ENCODE measurements at regions not wholly inside any gene's neighbourhood (a gene's known extent, or its start where the extent isn't known, plus 50 kb on each side); places are given as distances from the start of the nearest gene placed in this dataset.

DNA sequence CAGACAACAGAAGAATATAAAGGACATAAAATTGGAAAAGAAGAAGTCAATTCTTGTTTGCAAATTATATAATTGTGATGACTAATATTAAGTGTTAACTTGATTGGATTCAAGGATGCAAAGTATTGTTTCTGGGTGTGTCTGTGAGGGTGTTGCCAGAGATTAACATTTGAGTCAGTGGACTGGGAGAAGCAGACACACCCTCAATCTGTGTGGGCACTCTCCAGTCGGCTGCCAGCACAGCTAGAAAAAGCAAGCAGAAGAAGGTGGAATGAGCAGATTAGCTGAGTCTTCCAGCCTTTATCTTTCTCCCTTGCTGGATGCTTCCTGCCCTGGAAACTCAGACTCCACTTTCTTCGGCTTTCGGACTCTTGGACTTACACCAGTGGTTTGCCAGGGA is 51.7 kb downstream of the UBE2NL start:
- Histone ChIP-seq H3K27ac (no peak overlapping the region), H3K4me3 (no peak overlapping the region), H3K36me3 (no peaks in the 10 kb centered on the region), H3K9me3 (no peaks in the 10 kb centered on the region), H3K4me1 (no peaks in the 10 kb centered on the region), H3K27me3 (no peaks in the 10 kb centered on the region)
- no peak for ATAC-seq
- intact Hi-C loops (cut with DNase I): no loop called here
- TF ChIP-seq, protein P1, sequence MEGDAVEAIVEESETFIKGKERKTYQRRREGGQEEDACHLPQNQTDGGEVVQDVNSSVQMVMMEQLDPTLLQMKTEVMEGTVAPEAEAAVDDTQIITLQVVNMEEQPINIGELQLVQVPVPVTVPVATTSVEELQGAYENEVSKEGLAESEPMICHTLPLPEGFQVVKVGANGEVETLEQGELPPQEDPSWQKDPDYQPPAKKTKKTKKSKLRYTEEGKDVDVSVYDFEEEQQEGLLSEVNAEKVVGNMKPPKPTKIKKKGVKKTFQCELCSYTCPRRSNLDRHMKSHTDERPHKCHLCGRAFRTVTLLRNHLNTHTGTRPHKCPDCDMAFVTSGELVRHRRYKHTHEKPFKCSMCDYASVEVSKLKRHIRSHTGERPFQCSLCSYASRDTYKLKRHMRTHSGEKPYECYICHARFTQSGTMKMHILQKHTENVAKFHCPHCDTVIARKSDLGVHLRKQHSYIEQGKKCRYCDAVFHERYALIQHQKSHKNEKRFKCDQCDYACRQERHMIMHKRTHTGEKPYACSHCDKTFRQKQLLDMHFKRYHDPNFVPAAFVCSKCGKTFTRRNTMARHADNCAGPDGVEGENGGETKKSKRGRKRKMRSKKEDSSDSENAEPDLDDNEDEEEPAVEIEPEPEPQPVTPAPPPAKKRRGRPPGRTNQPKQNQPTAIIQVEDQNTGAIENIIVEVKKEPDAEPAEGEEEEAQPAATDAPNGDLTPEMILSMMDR (IDR thresholded peaks at IDR 0.05): no peak
- no peak for DNase-seq

DNA sequence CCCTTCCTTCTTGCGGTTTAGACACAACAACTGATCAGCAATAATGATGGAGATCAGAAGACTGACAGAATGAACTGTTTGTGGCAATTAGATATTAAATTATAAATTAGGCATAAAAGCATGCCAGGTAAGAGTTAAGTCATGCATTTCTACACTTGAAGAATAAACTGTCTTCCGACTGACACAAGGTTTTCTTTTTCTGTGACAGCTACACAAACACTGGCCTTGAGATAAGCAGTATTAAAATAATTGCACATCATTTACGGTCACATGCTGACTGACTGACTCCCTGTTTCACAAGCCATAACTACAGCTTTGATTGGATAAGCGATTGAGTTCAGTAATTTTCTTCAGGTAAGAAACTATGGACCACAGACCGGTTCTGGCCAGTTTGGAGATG is 56.2 kb downstream of the UBE2NL start:
- Histone ChIP-seq H3K27me3 (no peaks in the 10 kb centered on the region), H3K4me3 (no peak overlapping the region), H3K36me3 (no peaks in the 10 kb centered on the region), H3K4me1 (no peaks in the 10 kb centered on the region), H3K27ac (no peak overlapping the region), H3K9me3 (no peaks in the 10 kb centered on the region)
- no peak for ATAC-seq
- TF ChIP-seq, protein P1 (IDR thresholded peaks at IDR 0.05): no peak
- no peak for DNase-seq
- intact Hi-C loops (cut with DNase I): no loop called here

DNA sequence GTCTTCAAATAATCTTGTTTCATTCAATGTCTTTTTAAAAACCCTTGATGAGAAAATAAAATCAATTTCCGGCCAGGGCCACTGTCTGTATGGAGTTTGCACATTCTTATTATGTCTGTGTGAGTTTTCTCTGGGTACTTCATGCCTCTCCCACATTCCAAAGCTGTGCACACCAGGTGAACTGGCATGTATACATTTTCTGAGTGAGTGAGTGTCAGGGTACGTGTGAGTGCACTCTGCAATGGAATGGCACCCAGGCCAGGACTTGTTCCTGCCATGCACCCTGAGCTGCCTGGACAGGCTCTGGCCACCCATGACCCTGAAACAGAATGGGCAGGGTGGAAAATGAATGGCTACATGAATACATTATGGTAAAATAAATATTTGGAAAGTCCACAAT is 61.3 kb downstream of the UBE2NL start:
- Histone ChIP-seq H3K9me3 (no peaks in the 10 kb centered on the region), H3K4me1 (no peaks in the 10 kb centered on the region), H3K4me3 (no peak overlapping the region), H3K27ac (no peak overlapping the region), H3K27me3 (no peaks in the 10 kb centered on the region), H3K36me3 (no peaks in the 10 kb centered on the region)
- TF ChIP-seq, protein P1 (IDR thresholded peaks at IDR 0.05): no peak
- DNase-seq (no peak), ATAC-seq (no peak)
- intact Hi-C loops (cut with DNase I): no loop called here

DNA sequence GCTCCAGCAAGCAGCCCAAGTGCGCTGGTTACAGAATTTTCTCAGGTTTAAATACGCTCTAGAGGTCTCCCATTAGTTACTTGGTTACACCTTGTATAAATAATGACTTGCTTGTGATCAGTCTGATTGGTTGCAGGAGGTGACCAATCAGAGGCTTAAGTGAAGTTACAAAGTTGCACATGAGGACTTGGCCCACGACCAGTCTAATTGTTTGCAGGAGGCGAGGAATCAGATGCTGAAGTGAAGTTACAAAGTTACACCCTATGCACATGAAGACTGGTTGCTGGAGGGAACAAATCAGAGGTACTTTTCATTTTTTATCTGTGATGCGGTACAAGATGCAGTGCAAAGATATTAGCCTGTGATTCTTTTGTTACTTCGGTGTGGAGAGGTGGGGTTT is 80.7 kb downstream of the UBE2NL start:
- H3K4me3 ChIP-seq: no peak overlapping the region
- ATAC-seq: no peak
- no peak for DNase-seq
- no peaks in the 10 kb centered on the region for H3K9me3 ChIP-seq
- no peaks in the 10 kb centered on the region for H3K36me3 ChIP-seq
- no peaks in the 10 kb centered on the region for H3K4me1 ChIP-seq
- TF ChIP-seq, protein P1 (IDR thresholded peaks at IDR 0.05): no peak
- intact Hi-C loops (cut with DNase I): no loop called here
- no peak overlapping the region for H3K27ac ChIP-seq
- no peaks in the 10 kb centered on the region for H3K27me3 ChIP-seq

DNA sequence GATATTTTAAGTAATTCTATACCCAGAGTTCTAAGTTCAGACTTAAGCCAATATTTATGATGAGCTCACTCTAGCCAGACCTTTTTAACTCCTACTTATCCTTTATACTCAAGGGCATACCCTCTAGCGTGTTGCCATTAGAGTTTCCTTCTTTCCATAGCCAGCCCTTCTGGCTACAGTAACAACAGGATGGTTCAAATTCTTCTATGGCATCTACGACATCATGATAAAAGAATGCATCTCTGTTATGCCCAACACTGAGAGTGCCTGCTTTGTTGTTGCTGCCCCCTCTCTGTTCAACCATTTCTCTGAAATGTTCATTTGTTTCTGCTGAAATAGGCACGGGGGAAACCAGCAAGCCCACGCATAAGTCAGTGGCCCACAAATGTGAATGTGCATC is 104.5 kb downstream of the UBE2NL start:
- no peak for ATAC-seq

DNA sequence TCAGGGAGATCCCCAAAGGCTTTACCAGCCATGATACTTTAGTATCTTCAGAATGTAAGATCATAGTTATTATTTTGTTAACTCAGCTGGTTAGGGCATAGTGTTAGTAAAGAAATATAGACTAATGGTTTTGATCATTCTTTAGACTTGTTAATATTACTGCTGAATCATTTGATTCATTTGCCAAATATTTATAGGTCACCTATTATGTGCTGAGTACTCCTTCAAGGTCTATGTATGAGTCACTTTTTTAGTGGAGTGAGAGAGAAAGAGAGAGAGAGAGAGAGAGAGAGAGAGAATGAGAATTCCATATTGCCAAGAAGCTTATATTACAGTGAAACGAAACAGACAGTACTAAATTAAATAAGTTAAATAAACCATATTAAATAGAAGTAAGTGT is 110.3 kb downstream of the UBE2NL start:
- Histone ChIP-seq H3K4me1 (no peaks in the 10 kb centered on the region), H3K27me3 (no peaks in the 10 kb centered on the region), H3K27ac (no peak overlapping the region), H3K36me3 (no peaks in the 10 kb centered on the region), H3K4me3 (no peak overlapping the region), H3K9me3 (no peaks in the 10 kb centered on the region)
- no peak for DNase-seq
- intact Hi-C loops (cut with DNase I): no loop called here
- TF ChIP-seq, protein P1 (IDR thresholded peaks at IDR 0.05): no peak
- no peak for ATAC-seq

More for the DNA sequence above, 104.5 kb downstream of the UBE2NL start:
- DNase-seq: no peak
- Histone ChIP-seq H3K27ac (no peak overlapping the region), H3K36me3 (no peaks in the 10 kb centered on the region), H3K9me3 (no peaks in the 10 kb centered on the region), H3K27me3 (no peaks in the 10 kb centered on the region), H3K4me3 (no peak overlapping the region), H3K4me1 (no peaks in the 10 kb centered on the region)
- intact Hi-C loops (cut with DNase I): no loop called here
- TF ChIP-seq, protein P1 (IDR thresholded peaks at IDR 0.05): no peak

Data from upper lobe of right lung (tissue), 1 donor.